Fibroblast of pulmonary artery (primary cell): ENCODE measurements at regions not wholly inside any gene's neighbourhood (a gene's known extent, or its start where the extent isn't known, plus 50 kb on each side); places are given as distances from the start of the nearest gene placed in this dataset.

Experiments used
- DNase-seq: peaks from one replicate; pipeline ENCODE4 v3.0.0-alpha.2; 2010; ENCODE audit warnings: low read depth
- H3K4me3 ChIP-seq: replicated peaks from 2 replicates; pipeline ENCODE4 v1.5.1; 2011; ENCODE audit warnings: low read depth, mild to moderate bottlenecking, control low read depth, low read length, moderate library complexity
- CTCF ChIP-seq: IDR thresholded peaks from 2 replicates; pipeline ENCODE4 v1.5.1; 2011; ENCODE audit warnings: mild to moderate bottlenecking, control low read depth, low read length, inconsistent platforms; ENCODE audit errors: missing control alignments

- no peak for DNase-seq
- no peak overlapping the region for H3K4me3 ChIP-seq
- no peak for TF ChIP-seq CTCF
Observed at GRCh38 chr10:50936335-50936734, 50.9 kb upstream of the A1CF start.

GRCh38 chr10:50937230-50937907 is 51.9 kb upstream of the A1CF start:
- peak; percentile 75 for TF ChIP-seq CTCF
- DNase-seq = peak; percentile 68
- H3K4me3 ChIP-seq = no peak overlapping the region

- TF ChIP-seq CTCF = no peak
- DNase-seq = no peak
- H3K4me3 ChIP-seq = no peak overlapping the region
Observed at GRCh38 chr10:50941629-50942028, 56.2 kb upstream of the A1CF start.

GRCh38 chr10:50946991-50947781 is 61.8 kb upstream of the A1CF start:
- TF ChIP-seq CTCF = no peak
- H3K4me3 ChIP-seq = no peak overlapping the region
- DNase-seq = no peak

GRCh38 chr10:50951365-50951764 is 65.9 kb upstream of the A1CF start:
- TF ChIP-seq CTCF = no peak
- DNase-seq = no peak

GRCh38 chr10:50961297-50961696 is 75.9 kb upstream of the A1CF start:
- no peak for TF ChIP-seq CTCF
- no peak overlapping the region for H3K4me3 ChIP-seq
- no peak for DNase-seq

More at GRCh38 chr10:50951365-50951764, 65.9 kb upstream of the A1CF start:
- no peak overlapping the region for H3K4me3 ChIP-seq

GRCh38 chr10:50963063-50963462 is 77.6 kb upstream of the A1CF start:
- H3K4me3 ChIP-seq = no peak overlapping the region
- no peak for DNase-seq
- no peak for TF ChIP-seq CTCF
